ENCODE measurements at regions not wholly inside any gene's neighbourhood (a gene's known extent, or its start where the extent isn't known, plus 50 kb on each side); places are given as distances from the start of the nearest gene placed in this dataset.

DNA sequence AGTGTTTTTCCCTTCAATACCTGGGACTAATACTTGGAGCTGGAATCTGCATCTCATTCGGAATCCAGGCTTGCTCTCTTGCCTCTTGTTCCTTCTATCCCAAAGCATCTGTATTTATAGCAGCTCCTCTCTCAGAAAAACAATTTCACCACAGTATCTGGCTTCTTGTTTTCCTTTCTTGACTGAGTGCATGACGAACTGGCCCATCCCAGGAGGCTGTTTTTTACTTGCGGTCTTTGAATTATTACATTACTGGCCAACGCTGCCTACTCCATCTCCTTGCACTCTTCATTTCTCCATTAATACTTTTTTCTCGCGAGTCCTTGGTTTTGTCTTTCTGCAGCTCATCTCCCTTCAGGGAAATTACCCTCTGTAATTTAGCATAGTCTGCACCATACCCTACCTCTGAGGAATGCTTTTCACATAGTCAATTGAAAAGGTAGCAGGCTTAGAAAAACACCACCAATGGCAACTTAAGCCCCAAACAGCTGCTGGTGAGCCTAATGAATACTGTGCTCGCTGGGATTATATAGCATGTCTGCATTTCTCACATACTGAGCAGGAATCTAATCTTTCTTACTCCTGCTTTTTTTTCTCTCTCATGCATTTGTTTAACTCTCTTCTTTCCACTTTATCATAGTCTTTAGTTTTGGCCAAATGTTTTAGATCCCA, 277.4 kb upstream of the SESN3 start:
- no peak for DNase-seq

DNA sequence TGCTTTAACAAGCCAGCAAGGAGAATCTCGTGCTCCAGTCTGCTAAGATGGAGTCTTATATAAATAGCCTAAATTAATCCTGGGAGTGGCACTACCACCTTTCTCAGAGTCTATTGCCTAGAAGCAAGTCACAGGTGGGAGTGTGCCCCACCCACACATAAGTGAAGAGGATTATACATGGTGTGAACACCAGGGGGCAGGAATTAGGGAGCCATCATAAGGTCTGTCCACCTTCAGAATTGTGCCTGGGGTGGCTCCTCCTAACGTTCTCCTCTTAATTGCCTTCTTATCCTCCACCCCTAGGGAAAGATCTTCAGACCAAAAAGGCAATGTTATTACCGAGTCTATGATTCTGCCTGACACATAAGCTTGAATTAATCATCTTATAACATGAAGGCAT, 276.8 kb upstream of the SESN3 start:
- DNase-seq, result no peak

DNA sequence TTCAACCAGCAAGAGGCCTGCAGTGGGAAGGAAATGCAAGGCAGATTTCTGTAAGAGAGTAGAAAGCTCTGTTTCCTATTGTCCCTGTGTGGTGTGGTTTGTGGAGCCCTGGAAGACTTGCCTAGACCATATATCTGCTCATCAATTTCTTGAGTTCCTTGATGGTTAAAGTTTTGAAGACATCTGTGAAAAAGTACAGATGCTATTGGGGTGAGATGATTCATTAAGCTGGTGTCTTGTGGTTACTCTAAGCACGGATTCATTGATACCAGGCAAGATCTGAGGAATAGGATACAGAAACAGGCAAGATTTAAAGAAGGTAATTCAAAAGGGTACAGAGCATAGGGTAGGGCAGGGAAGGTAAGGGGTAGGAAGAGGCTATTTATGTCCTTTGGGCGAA, 275.8 kb upstream of the SESN3 start:
- DNase-seq, result no peak

- no peak for DNase-seq
These were observed 275.0 kb upstream of the SESN3 start for GRCh38 chr11:95505927-95506426.

- no peak for DNase-seq
These were observed 272.0 kb upstream of the SESN3 start for GRCh38 chr11:95503047-95503446.

DNA sequence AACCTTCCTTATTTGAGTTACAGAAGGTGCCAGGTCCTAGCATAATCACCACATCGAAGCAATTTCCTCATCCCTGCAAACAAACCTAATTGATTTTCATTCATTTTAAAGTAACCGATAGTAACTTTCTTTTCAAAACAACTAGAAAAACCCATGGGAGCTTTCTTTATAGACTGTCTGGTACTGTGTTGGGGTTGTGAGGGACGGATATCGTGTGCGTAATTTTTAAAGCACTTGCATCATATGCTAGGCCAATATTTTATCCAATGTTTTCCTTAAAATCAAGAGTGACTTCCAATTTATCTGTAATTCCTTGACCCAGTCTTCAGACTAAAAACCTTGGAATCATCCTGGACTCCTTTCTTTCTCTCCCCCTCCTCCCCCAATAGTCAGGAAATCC, 271.5 kb upstream of the SESN3 start:
- no peak for DNase-seq

DNA sequence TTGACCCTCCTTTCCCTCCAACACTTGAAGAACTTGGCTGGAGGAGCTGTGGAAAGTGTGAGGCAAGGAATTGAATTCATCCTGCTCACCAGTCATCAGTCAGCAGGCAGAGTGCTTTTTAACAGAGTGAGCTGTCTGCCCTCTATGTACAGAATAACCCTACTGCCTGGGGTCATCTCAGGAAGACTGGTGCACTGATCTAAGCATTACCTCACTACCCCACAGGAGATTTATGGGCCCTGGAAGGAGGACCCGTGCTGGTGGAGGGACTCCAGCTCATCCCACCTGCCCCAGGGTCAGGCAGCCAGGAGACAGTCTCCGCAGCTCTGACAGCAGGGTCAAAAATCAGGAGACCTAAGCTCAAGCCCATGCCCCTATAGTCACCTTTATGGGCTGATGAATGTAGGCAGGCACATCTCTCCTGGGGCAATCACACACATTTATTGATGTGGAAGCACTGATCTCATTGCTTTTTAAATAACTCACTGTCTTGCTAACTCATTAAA, 270.8 kb upstream of the SESN3 start:
- no peak for DNase-seq

- no peak for DNase-seq
These were observed 269.5 kb upstream of the SESN3 start for GRCh38 chr11:95500466-95500865.

DNA sequence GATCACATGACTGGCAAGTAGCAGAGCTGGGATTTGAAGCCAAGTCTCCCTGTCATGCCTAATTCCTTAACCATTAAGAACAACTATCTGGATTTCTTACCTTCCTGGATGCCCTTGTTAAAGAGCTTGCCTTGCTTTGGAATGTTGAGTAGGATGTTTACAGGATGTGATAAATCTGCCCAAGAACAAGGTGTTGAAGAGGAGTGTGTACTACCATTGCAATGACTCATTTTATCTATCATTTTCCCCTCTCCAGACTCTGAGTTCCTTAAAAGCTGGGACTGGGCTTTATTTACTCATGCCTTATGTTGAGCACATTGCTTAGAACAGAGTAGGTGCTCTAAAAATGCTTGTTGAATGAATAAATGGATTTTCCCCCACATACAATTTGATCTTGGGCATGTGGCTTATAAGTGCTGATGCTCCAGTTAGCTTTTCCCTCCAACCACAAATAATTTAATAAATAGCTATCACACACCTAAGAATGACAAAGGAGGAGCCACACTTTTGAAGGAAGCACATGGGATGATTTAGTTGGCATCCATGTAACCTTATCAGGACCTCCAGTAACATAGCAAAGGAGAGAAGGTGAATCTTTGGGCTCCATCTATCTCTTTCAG, 268.6 kb upstream of the SESN3 start:
- no peak for DNase-seq

DNA sequence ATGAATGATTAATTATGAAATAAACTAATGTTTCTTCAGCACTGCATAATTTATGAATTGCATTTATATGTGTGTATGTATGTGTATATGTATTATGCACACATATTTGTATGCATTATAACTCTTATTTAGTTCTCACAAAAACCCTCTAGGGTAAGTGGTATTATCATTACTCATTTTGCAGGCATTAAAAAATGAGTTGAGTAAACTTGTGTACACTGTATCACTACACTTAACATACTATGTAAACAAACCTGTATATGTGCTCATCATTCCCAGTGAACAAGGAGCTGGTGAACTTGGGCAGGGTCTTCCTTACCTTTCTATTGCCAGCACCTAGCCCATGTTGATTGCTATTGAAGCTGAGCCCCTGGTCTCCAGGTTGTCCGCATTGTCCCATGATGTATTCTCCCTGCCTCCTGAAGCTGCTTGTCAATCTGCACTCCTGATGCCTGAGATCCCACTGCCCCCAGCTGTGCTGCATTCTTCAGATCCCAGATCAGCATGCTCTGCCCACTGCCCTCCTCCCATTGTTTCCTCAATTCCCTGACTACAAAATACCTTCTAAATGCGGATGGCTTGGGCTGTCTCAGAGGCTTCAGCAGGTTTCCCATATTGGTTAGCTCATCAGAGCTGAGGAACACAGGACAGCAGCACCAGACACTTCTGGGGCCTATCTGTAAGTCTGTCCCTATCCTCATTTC, 267.9 kb upstream of the SESN3 start:
- DNase-seq, result no peak

- DNase-seq, result no peak
These were observed 265.9 kb upstream of the SESN3 start for GRCh38 chr11:95496901-95497300.

- no peak for DNase-seq
These were observed 264.7 kb upstream of the SESN3 start for GRCh38 chr11:95495706-95496105.

GRCh38 chr11:95494856-95495255, 263.9 kb upstream of the SESN3 start:
- DNase-seq, result no peak

DNA sequence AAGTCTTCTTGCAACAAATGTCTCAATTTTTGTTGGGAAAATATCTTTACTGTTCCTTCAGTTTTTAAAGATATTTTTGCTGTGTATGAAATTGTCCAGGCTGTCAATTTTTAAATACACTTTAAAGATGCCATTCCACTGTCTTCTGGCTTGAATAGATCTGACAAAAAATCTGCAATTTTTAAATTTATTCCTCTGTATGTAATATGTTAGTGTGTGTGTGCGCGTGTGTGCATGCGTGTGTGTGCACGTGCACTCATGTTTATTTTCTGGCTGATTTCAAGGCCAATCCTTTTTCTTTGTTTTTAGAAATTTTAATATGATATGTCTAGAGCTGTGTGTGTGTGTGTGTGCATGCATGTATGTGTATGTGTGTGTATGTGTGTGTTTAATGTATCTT, 263.2 kb upstream of the SESN3 start:
- DNase-seq, result no peak

DNA sequence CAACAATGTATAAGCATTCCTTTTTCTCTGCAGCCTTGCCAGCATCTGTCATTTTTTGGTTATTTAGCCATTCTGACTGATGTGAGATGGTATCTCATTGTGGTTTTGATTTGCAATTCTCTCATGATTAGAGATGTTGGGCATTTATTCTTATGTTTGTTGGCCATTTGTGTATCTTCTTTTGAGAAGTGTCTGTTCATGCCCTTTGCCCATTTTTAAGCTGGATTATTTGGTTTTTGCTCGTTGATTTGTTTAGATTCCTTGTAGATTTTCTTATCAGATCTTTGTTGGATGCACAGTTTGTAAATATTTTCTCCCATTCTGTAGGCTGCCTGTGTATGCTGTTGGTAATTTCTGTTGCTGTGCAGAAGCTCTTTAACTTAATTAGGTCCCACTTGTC, 259.6 kb upstream of the SESN3 start:
- DNase-seq, result no peak

- no peak for DNase-seq
These were observed 256.9 kb upstream of the SESN3 start for GRCh38 chr11:95487938-95488337.

- DNase-seq, result no peak
These were observed 256.4 kb upstream of the SESN3 start for GRCh38 chr11:95487391-95487790.

- no peak for DNase-seq
These were observed 256.0 kb upstream of the SESN3 start for GRCh38 chr11:95486979-95487378.

- no peak for DNase-seq
These were observed 255.5 kb upstream of the SESN3 start for GRCh38 chr11:95486466-95486865.

DNA sequence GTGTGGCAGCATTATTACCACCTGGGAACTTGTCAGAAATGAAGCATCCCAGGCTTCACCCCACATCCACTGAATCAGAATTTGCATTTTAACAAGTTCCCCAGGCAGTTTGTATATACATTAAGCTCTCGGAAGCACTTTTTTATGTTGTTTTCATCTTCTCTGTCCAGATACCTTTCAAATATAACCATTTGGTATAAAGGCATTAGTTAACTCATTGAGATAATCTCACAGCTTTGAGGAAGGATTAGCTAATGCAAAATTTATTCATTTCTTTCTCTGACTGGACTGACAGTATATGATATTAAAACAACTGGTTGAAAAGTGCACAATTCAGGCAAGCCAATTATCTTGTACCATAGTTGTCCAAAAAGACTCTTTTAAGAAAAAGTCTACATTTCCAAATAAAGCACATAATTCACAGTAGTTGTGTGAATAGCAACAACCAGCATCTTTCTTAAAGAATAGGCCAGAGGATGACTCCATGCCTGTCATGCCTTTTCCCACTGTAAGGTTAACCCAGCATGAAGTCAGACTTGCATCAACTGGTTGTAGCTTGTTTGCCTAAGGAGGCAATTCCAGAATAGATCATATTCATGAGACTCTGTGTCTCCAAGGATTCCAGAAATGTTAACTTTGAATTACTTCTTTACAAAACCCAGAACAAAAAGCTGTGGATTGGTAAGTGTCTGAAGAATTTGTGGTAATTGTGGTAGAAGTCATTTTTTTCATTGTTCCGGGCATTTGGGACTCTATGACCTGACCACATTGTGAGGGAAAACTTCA, 254.3 kb upstream of the SESN3 start:
- DNase-seq, result no peak

GRCh38 chr11:95483339-95483738, 252.3 kb upstream of the SESN3 start:
- no peak for DNase-seq

- no peak for DNase-seq
These were observed 247.0 kb upstream of the SESN3 start for GRCh38 chr11:95478003-95478402.

DNA sequence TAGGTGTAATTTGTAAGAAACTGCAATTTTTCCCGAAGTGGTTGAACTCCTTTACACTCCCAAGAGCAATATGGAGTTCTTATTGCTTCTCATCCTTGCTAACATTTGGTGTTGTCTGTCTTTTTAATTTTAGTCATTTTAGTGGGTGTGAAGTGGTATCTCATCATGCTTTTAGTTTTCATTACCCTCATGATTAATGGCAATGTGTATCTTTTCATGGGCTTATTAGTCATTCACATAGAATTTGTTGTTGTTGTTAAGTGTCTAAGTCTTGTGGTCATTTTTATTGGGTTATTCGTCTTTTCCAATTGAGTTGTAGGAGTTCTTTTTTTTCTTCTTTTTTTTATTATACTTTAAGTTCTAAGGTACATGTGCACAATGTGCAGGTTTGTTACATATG, 238.3 kb upstream of the SESN3 start:
- DNase-seq, result no peak
